Esophagus (tissue), 2 donors: ENCODE measurements at regions not wholly inside any gene's neighbourhood (a gene's known extent, or its start where the extent isn't known, plus 50 kb on each side); places are given as distances from the start of the nearest gene placed in this dataset.

Source experiments
- H3K27ac ChIP-seq, 2 donors: one replicate each; pipeline ENCODE4 v1.5.1; 2013; ENCODE audit warnings: low read depth in 2 of 2, mild to moderate bottlenecking in 2 of 2, inconsistent platforms in 1 of 2, low read length in 1 of 2, moderate library complexity in 1 of 2
- H3K27me3 ChIP-seq, 2 donors: one replicate each; pipeline ENCODE4 v1.6.1; 2013; ENCODE audit warnings: low read length in 2 of 2, control low read depth in 1 of 2, mild to moderate bottlenecking in 1 of 2; ENCODE audit not compliant: insufficient read depth in 2 of 2, control insufficient read depth in 1 of 2
- H3K36me3 ChIP-seq, 2 donors: one replicate each; pipeline ENCODE4 v1.6.1; 2013; ENCODE audit warnings: low read length in 1 of 2; ENCODE audit not compliant: control insufficient read depth in 2 of 2, insufficient read depth in 2 of 2
- H3K4me1 ChIP-seq, 2 donors: one replicate each; pipeline ENCODE4 v1.6.1; 2013; ENCODE audit warnings: low read length in 1 of 2; ENCODE audit not compliant: control insufficient read depth in 2 of 2, insufficient read depth in 2 of 2
- H3K4me3 ChIP-seq, 2 donors: one replicate each; pipeline ENCODE4 v1.5.1; 2013; ENCODE audit warnings: low read length in 2 of 2, mild to moderate bottlenecking in 2 of 2, low read depth in 1 of 2, moderate library complexity in 1 of 2
- H3K9me3 ChIP-seq, 2 donors: one replicate each; pipeline ENCODE4 v1.6.1; 2013; ENCODE audit warnings: mild to moderate bottlenecking in 2 of 2, low read depth in 1 of 2, low read length in 1 of 2, moderate library complexity in 1 of 2; ENCODE audit not compliant: control insufficient read depth in 2 of 2, insufficient read depth in 1 of 2
- WGBS, 2 donors: extraction: QIAGEN DNeasy Blood & Tissue Kit; methylation state at CpG; one replicate each; pipeline ENCODE4 v1.1.7; 2013; 5-methylcytosine and 5-hydroxymethylcytosine counted together
- donor health status: healthy with polysubstance abuse.
- donor health status: Bipolar disorder and iron deficiency.

GRCh38 chr1:201760516-201760915 is 68.4 kb upstream of the IPO9 start:
- H3K27me3 ChIP-seq, result no peaks in the 10 kb centered on the region
- H3K9me3 ChIP-seq, result no peaks in the 10 kb centered on the region
- no peak overlapping the region for H3K4me3 ChIP-seq
- H3K4me1 ChIP-seq, result no peaks in the 10 kb centered on the region
- H3K36me3 ChIP-seq, result no peaks in the 10 kb centered on the region
- no peak overlapping the region for H3K27ac ChIP-seq
- 89 to 100% methylated on average over 1 of the region's 1 CpG for WGBS, 2 donors

GRCh38 chr1:201761178-201761577 is 67.8 kb upstream of the IPO9 start:
- H3K27ac ChIP-seq, result no peak overlapping the region
- 92% methylated on average over 8 of the region's 8 CpGs for WGBS, 2 donors
- no peaks in the 10 kb centered on the region for H3K36me3 ChIP-seq
- no peaks in the 10 kb centered on the region for H3K27me3 ChIP-seq
- no peaks in the 10 kb centered on the region for H3K9me3 ChIP-seq
- no peak overlapping the region for H3K4me3 ChIP-seq
- H3K4me1 ChIP-seq, result no peaks in the 10 kb centered on the region

GRCh38 chr1:201761871-201762270 is 67.1 kb upstream of the IPO9 start:
- 94 to 96% methylated on average over 4 of the region's 4 CpGs for WGBS, 2 donors
- H3K27ac ChIP-seq, result no peak overlapping the region

GRCh38 chr1:201762381-201762780 is 66.6 kb upstream of the IPO9 start:
- WGBS, 2 donors, result 86 to 92% methylated on average over 2 of the region's 2 CpGs
- Histone ChIP-seq H3K27ac (no peak overlapping the region), H3K4me1 (no peaks in the 10 kb centered on the region), H3K27me3 (no peaks in the 10 kb centered on the region), H3K4me3 (no peak overlapping the region), H3K36me3 (no peaks in the 10 kb centered on the region), H3K9me3 (no peaks in the 10 kb centered on the region)

More at GRCh38 chr1:201761871-201762270, 67.1 kb upstream of the IPO9 start:
- no peaks in the 10 kb centered on the region for H3K9me3 ChIP-seq
- H3K27me3 ChIP-seq, result no peaks in the 10 kb centered on the region
- no peaks in the 10 kb centered on the region for H3K4me1 ChIP-seq
- H3K36me3 ChIP-seq, result no peaks in the 10 kb centered on the region
- H3K4me3 ChIP-seq, result no peak overlapping the region

GRCh38 chr1:201763455-201764140 is 65.4 kb upstream of the IPO9 start:
- H3K27ac ChIP-seq, result peak overlapping the region in 1 of 2 donors; percentile 29
- H3K9me3 ChIP-seq, result no peaks in the 10 kb centered on the region
- no peaks in the 10 kb centered on the region for H3K36me3 ChIP-seq
- H3K4me3 ChIP-seq, result no peak overlapping the region
- no peaks in the 10 kb centered on the region for H3K4me1 ChIP-seq
- no peaks in the 10 kb centered on the region for H3K27me3 ChIP-seq
- WGBS, 2 donors, result 79 to 83% methylated on average over 7 of the region's 7 CpGs

GRCh38 chr1:201764166-201764565 is 64.8 kb upstream of the IPO9 start:
- no peaks in the 10 kb centered on the region for H3K4me1 ChIP-seq
- no peaks in the 10 kb centered on the region for H3K36me3 ChIP-seq
- WGBS, 2 donors, result 87 to 90% methylated on average over 4 of the region's 4 CpGs

GRCh38 chr1:201764579-201764978 is 64.4 kb upstream of the IPO9 start:
- Histone ChIP-seq H3K27me3 (no peaks in the 10 kb centered on the region), H3K27ac (no peak overlapping the region), H3K4me3 (no peak overlapping the region), H3K36me3 (no peaks in the 10 kb centered on the region), H3K9me3 (no peaks in the 10 kb centered on the region), H3K4me1 (no peaks in the 10 kb centered on the region)
- 87 to 92% methylated on average over 2 of the region's 2 CpGs for WGBS, 2 donors

More at GRCh38 chr1:201764166-201764565, 64.8 kb upstream of the IPO9 start:
- Histone ChIP-seq H3K27ac (no peak overlapping the region), H3K27me3 (no peaks in the 10 kb centered on the region), H3K4me3 (no peak overlapping the region), H3K9me3 (no peaks in the 10 kb centered on the region)

- peaks cover 0 to 1% of the 10 kb centered on the region in 2 donors for H3K9me3 ChIP-seq
- WGBS, 2 donors, result 71 to 83% methylated on average over 7 of the region's 7 CpGs
- H3K27me3 ChIP-seq, result no peaks in the 10 kb centered on the region
- no peak overlapping the region for H3K27ac ChIP-seq
- H3K4me3 ChIP-seq, result no peak overlapping the region
- H3K36me3 ChIP-seq, result no peaks in the 10 kb centered on the region
- H3K4me1 ChIP-seq, result peaks cover 0 to 3% of the 10 kb centered on the region in 2 donors
These were observed 62.7 kb upstream of the IPO9 start for GRCh38 chr1:201766131-201766866.

GRCh38 chr1:201767339-201767738 is 61.6 kb upstream of the IPO9 start:
- no peak overlapping the region for H3K27ac ChIP-seq
- no peaks in the 10 kb centered on the region for H3K27me3 ChIP-seq
- peaks cover 0 to 3% of the 10 kb centered on the region in 2 donors for H3K4me1 ChIP-seq
- no peaks in the 10 kb centered on the region for H3K36me3 ChIP-seq
- WGBS, 2 donors, result 95% methylated on average over 6 of the region's 6 CpGs
- no peak overlapping the region for H3K4me3 ChIP-seq
- peaks cover 0 to 1% of the 10 kb centered on the region in 2 donors for H3K9me3 ChIP-seq
